ENCODE measurements at regions not wholly inside any gene's neighbourhood (a gene's known extent, or its start where the extent isn't known, plus 50 kb on each side); places are given as distances from the start of the nearest gene placed in this dataset.

GRCh38 chr2:2660789-2661355 is 329.8 kb upstream of the MYT1L start:
- TF ChIP-seq CTCF (IDR thresholded peaks at IDR 0.05) (no peak), POLR2A (IDR thresholded peaks at IDR 0.05) (no peak)
